ENCODE measurements at regions not wholly inside any gene's neighbourhood (a gene's known extent, or its start where the extent isn't known, plus 50 kb on each side); places are given as distances from the start of the nearest gene placed in this dataset.

DNA sequence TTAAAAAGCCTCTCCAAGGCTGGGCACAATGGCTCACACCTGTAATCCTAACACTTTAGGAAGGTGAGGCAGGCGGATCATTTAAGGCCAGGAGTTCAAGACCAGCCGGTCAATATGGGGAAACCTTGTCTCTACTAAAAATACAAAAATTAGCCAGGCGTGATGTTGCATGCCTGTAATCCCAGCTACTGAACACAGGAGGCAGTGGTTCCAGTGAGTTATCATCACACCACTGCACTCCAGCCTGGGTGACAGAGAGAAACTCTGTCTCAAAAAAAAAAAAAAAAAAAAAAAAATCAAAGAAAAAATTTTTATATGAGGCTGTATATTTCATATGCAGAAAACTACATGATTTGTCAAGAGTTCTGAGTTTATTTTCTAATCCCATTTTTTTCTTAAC lies 1107.1 kb upstream of the TMPRSS15 start:
- CTCF ChIA-PET = interaction anchor here (0.6 kb wide), 1 partner anchor 128 kb away, joined by 3 read pairs; no protein-coding TSS in a partner anchor
- no peaks in the 10 kb centered on the region for H3K27me3 ChIP-seq (ENCODE audit: control insufficient read depth, insufficient read depth, low read length)
- POLR2A ChIA-PET = no interaction called here
- intact Hi-C loops (cut with micrococcal nuclease; ENCODE audit: unreplicated experiment) = no loop called here
- in situ Hi-C loops (cut with HindIII; ENCODE audit: low pct_unique_long_range_greater_than_20kb, low sequenced_read_pairs) = no loop called here
- no peak overlapping the region for H3K27ac ChIP-seq (ENCODE audit: low read length)
- DNase-seq (ENCODE audit: low read depth, low spot score) = no peak
- no peaks in the 10 kb centered on the region for H3K4me1 ChIP-seq (ENCODE audit: control insufficient read depth, insufficient read depth, low read length)
- ATAC-seq = no peak
- H3K4me3 ChIP-seq (ENCODE audit: low read depth in 2 of 2, low read length in 2 of 2) = no peak overlapping the region
- no peaks in the 10 kb centered on the region for H3K36me3 ChIP-seq (ENCODE audit: control insufficient read depth, insufficient read depth, low read length)
- BruUV-seq (replicated peaks) = no TSS peak
- no peaks in the 10 kb centered on the region for H3K9me3 ChIP-seq (ENCODE audit: control insufficient read depth, insufficient read depth, low read depth, low read length)
- TF ChIP-seq, protein P1, sequence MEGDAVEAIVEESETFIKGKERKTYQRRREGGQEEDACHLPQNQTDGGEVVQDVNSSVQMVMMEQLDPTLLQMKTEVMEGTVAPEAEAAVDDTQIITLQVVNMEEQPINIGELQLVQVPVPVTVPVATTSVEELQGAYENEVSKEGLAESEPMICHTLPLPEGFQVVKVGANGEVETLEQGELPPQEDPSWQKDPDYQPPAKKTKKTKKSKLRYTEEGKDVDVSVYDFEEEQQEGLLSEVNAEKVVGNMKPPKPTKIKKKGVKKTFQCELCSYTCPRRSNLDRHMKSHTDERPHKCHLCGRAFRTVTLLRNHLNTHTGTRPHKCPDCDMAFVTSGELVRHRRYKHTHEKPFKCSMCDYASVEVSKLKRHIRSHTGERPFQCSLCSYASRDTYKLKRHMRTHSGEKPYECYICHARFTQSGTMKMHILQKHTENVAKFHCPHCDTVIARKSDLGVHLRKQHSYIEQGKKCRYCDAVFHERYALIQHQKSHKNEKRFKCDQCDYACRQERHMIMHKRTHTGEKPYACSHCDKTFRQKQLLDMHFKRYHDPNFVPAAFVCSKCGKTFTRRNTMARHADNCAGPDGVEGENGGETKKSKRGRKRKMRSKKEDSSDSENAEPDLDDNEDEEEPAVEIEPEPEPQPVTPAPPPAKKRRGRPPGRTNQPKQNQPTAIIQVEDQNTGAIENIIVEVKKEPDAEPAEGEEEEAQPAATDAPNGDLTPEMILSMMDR (IDR thresholded peaks at IDR 0.05) = no peak
- TF ChIP-seq SIN3A (IDR thresholded peaks at IDR 0.05; ENCODE audit: borderline replicate concordance, insufficient read depth, low read depth, low read length) = no peak
- TF ChIP-seq, protein P2, sequence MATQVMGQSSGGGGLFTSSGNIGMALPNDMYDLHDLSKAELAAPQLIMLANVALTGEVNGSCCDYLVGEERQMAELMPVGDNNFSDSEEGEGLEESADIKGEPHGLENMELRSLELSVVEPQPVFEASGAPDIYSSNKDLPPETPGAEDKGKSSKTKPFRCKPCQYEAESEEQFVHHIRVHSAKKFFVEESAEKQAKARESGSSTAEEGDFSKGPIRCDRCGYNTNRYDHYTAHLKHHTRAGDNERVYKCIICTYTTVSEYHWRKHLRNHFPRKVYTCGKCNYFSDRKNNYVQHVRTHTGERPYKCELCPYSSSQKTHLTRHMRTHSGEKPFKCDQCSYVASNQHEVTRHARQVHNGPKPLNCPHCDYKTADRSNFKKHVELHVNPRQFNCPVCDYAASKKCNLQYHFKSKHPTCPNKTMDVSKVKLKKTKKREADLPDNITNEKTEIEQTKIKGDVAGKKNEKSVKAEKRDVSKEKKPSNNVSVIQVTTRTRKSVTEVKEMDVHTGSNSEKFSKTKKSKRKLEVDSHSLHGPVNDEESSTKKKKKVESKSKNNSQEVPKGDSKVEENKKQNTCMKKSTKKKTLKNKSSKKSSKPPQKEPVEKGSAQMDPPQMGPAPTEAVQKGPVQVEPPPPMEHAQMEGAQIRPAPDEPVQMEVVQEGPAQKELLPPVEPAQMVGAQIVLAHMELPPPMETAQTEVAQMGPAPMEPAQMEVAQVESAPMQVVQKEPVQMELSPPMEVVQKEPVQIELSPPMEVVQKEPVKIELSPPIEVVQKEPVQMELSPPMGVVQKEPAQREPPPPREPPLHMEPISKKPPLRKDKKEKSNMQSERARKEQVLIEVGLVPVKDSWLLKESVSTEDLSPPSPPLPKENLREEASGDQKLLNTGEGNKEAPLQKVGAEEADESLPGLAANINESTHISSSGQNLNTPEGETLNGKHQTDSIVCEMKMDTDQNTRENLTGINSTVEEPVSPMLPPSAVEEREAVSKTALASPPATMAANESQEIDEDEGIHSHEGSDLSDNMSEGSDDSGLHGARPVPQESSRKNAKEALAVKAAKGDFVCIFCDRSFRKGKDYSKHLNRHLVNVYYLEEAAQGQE (IDR thresholded peaks at IDR 0.05; ENCODE audit: insufficient read depth in 1 of 2, low read depth in 2 of 2, low read length in 1 of 2) = no peak
- TF ChIP-seq TCF7L2 (IDR thresholded peaks at IDR 0.05; ENCODE audit: low read depth, low read length) = no peak
- no peak for TF ChIP-seq POLR2AphosphoS5 (IDR thresholded peaks at IDR 0.05; ENCODE audit: low read depth, low read length)

DNA sequence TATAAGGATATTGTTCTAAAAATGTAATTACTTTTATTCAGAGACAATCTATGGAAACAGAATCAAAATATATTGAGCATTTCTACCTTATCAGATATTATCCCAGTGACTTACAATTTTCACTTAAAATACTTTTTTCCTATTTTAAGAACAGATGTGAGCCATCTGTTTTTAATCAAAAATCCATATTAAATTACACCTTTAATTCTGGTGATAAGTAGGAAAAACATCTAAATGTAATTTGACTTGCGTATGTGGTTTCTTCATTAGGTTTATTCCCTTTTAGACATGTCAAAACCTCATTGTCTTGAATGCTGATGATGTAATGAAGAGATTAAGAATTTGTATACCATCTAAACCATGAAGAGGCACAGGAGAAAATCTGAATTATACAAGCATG lies 1118.8 kb upstream of the TMPRSS15 start:
- no peak for TF ChIP-seq SIN3A (IDR thresholded peaks at IDR 0.05; ENCODE audit: borderline replicate concordance, insufficient read depth, low read depth, low read length)
- TF ChIP-seq, protein P2 (IDR thresholded peaks at IDR 0.05; ENCODE audit: insufficient read depth in 1 of 2, low read depth in 2 of 2, low read length in 1 of 2) = no peak
- no peak for TF ChIP-seq TCF7L2 (IDR thresholded peaks at IDR 0.05; ENCODE audit: low read depth, low read length)
- TF ChIP-seq, protein P1 (IDR thresholded peaks at IDR 0.05) = no peak
- TF ChIP-seq POLR2AphosphoS5 (IDR thresholded peaks at IDR 0.05; ENCODE audit: low read depth, low read length) = no peak
- in situ Hi-C loops (cut with HindIII; ENCODE audit: low pct_unique_long_range_greater_than_20kb, low sequenced_read_pairs) (no loop called here), intact Hi-C loops (cut with micrococcal nuclease; ENCODE audit: unreplicated experiment) (no loop called here)
- Histone ChIP-seq H3K4me1 (ENCODE audit: control insufficient read depth, insufficient read depth, low read length) (no peaks in the 10 kb centered on the region), H3K4me3 (ENCODE audit: low read depth in 2 of 2, low read length in 2 of 2) (no peak overlapping the region), H3K36me3 (ENCODE audit: control insufficient read depth, insufficient read depth, low read length) (no peaks in the 10 kb centered on the region), H3K27ac (ENCODE audit: low read length) (no peak overlapping the region), H3K9me3 (ENCODE audit: control insufficient read depth, insufficient read depth, low read depth, low read length) (no peaks in the 10 kb centered on the region), H3K27me3 (ENCODE audit: control insufficient read depth, insufficient read depth, low read length) (no peaks in the 10 kb centered on the region)
- ChIA-PET CTCF (no interaction called here), POLR2A (no interaction called here)
- ATAC-seq (no peak), DNase-seq (ENCODE audit: low read depth, low spot score) (no peak)
- BruUV-seq (replicated peaks) = no TSS peak
